SKM-1 (cell line): ENCODE measurements at regions not wholly inside any gene's neighbourhood (a gene's known extent, or its start where the extent isn't known, plus 50 kb on each side); places are given as distances from the start of the nearest gene placed in this dataset.
A peak's percentile ranks its signal among the peaks of the same experiment; 100 is the strongest.
"Not testable (repeated sequence)": the region's sequence is repeated elsewhere in the genome, so short reads cannot be mapped to it uniquely, and the experiment has no call there.

Experiments
- DNase-seq: peaks from one replicate; lab custom pipeline; 2025; ENCODE audit not compliant: unreplicated experiment; lab: John Stamatoyannopoulos, UW

DNA sequence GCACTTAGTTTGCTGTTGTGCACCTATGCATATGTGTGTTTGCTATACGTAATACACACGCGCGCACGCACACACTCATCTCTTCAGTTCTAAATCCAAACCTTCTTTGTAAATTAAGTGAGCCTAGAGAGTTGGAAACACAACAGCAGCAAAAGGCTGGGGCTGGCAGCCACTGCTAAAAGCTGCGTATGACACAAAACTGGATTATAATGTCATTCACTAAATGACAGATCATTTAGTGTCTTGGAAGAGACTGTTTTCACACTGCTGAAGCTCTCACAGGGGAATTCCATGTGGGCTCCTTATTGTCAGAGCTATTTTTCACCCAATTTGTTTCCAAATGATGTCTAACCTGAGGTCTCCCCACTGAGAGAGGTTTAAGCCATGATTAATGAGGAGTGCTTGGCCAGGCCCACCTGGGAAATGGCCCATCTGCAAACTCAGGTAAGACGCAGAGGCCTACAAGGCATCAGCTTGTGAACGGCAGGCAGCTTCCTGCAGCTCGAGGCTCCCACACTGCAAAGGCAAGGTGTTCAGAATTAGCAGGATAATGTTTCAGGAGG is 94.2 kb downstream of the OLIG3 start:
- DNase-seq = no peak

DNA sequence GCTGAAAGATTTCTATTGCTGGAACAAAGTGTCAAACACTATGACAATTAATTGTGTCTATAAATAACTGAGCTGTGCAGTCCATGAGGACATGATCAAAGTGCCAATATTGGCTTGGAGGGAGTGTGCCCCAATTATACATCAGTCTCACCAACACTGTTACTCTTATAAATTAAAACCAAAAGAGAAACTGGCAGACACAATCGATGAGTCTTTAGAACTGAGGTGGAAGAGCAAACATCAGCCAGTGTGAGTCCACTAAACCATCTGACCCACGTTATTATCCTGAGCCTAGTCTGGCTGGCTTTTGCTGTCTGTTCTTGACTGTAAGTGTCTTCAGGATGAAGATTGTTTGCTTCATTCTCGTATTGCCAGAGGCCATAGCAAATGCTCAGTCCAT is 98.9 kb downstream of the OLIG3 start:
- no peak for DNase-seq

DNA sequence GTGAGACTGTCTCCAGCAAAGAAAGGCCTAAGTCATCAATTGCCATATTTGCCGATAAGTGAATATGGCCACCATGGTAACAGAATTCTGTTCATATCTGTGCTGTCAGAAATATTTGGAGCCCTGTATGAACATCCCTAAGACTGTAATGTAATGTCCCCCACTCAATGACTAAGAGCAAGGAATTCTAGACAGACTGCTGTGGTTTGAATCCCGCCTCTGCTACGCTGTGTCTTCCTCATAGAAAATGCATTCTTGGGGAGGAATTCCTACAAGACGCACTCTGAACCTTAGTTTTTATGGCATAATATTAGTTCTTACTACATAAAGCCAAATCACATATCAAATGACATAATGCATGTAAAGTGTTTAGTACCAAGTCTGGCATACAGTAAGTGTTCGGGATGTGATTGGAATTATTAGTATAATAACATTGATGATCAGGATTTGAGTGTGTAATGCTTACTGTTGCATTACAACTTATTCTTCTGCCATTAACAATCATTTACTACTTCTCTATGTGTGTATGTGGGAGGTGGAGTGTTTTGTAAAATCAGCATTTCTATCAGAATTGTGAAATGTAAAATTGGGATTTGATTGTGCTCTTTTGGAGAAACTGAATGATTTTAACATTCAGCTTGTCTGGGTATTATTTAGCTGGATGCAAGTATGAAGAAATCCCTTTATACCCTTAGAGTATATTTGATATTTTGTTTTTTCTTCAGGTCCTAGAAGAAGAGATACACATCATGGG is 103.0 kb downstream of the OLIG3 start:
- DNase-seq = no peak

DNA sequence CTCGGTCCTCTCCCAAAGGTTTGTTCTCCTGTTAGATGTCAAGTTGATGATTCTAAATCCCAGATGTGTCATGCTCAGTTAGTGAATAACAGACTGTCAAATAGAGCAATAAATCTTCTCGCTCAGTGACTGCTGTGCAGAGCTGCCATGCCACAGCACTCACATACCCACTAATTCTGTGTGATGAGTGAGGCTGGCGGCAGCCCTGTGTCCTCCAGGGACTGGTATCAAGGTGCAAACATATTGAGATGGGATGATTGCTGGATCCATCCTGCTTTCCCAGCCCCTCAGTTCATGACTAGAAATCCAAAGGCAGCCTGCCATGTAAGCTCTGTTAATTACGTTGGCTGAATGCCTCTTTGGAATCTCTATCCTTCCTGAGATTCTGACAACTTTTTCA is 103.9 kb downstream of the OLIG3 start:
- DNase-seq = no peak

DNA sequence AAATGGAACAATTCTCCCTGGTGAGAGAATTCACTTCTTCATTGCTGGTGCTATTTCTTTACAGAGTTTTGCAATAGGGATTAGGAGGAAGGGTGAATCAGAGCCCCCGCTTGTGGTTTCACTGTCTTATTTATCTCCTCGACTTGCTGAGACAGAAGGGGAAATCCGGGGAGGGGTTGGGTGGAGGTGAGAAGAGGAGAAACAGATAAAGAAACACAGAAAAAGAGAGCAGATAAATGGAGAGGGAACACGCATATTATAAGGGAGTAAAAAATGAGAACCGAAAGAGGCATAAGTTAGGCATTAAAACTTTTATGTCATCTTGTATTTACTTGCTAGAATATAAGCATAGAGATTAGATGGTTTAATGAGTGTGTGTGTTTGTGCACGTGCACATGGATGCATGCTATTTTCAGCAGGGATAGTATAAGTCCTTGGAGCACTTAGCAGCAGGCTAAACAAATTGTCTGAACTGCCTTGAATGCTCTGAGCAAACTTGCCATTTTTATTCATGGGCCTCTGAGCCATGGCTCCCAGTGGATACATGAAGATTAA is 105.0 kb downstream of the OLIG3 start:
- peak; percentile 86 for DNase-seq

DNA sequence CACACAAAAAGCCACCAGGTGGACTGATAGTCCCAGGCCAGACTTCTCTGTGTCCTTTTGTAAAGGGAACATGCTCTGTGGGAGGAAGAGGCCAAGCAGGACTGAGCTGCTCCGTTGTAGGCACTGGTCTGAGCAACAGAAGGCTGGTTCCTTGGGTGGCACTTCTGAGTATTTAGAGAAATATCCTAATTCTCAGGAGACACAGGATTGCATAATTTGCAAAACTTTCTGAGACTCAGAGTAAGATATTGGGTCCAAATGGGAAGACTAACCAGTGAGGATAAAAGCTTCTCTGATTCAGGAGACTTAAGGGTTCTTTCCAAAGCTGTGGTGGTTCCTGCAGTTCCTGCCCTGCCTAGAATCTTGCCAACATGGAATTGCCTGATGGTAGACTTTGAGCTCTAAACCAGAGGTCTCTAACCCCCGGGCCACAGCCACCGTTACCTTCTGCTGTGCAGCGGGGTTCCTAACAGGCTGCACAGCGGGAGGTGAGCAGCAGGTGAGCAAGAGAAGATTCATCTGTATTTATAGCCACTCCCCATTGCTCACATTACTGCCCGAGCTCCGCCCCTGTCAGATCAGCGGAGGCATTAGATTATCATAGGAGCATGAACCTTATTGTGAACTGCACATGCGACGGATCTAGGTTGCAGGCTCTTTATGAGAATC is 107.0 kb downstream of the OLIG3 start:
- no peak for DNase-seq

DNA sequence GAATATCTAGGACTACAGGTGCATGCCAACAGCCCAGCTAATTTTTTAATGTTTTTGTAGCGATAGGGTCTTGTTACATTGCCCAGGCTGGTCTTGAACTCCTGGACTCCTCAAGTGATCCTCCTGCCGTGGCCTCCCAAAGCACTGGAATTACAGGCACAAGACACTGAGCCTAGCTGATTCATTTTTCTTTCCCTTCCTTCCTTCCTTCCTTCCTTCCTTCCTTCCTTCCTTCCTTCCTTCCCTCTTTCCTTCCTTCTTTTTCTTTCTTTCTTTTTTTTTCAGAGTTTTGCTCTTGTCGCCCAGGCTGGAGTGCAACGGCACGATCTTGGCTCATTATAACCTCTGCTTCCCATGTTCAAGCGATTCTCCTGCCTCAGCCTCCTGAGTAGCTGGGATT is 110.9 kb downstream of the OLIG3 start:
- DNase-seq = not testable (repeated sequence)

DNA sequence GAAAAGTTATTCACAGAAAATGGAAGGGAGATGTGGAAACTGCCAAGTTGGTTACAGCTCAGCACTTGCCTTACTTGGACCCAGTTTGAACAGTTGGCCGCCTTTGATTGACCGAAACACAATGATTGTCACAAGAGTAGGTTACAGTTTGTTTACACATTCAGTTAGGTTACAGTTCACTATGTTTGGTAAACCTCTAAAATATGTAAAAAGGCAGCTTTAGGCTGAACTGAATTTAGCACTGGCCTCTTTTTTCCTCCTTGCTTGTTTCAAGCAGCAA is 116.2 kb downstream of the OLIG3 start:
- DNase-seq = no peak

DNA sequence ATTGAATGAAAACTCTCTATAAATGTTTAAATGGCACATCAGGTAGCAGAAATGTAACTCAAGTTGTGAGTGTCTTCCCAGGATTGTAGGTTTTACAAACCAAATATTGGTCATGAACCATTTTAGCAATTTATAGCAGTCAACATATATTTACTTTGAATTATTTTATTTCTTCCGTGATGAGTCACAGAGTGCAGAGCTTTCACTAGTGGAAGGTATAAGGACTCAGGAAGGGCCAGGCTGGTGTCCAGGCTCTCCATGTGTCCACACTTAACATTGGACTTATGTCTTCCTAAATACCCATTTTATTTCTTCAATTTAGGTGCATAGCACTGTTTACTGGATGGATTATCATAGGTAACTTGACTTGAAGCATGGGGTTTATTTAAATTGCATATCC is 120.9 kb downstream of the OLIG3 start:
- DNase-seq = no peak

DNA sequence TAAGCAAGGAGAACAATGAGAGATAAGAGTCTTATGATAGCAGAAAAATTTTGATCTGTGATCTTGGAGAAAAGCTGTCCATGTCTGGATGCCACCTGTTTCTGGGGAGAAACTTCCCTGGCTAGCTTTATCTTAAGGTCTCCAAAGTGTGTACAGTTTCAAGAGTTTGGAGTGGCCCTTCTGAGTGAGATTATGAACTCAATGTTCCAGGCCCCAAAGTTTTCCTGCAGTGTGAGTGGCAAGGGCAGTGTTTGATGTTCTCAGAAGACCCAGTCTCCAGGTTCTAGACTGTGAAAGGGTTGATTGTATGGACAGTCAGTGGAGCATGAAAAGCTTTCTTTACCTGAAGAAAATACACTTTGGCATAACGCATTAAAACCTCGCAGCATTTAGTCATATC is 121.7 kb downstream of the OLIG3 start:
- DNase-seq = no peak

DNA sequence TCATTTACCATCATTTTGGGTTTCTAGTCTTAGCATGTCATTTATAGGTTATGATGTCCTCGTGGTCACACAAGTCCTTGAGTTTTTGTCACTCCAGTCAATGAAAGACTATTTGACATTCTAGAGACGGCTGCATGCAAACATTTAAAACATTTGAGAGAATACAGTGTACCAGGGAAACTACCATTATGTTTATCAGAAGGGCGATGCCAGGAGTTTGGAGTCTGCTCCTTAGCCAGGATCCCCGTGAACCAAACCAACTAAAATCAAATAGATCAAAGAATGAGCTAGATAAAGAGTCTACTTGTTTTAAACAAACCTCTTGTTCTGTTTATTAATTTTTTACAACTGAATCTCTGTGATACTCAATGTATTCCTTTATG is 122.6 kb downstream of the OLIG3 start:
- DNase-seq = no peak

DNA sequence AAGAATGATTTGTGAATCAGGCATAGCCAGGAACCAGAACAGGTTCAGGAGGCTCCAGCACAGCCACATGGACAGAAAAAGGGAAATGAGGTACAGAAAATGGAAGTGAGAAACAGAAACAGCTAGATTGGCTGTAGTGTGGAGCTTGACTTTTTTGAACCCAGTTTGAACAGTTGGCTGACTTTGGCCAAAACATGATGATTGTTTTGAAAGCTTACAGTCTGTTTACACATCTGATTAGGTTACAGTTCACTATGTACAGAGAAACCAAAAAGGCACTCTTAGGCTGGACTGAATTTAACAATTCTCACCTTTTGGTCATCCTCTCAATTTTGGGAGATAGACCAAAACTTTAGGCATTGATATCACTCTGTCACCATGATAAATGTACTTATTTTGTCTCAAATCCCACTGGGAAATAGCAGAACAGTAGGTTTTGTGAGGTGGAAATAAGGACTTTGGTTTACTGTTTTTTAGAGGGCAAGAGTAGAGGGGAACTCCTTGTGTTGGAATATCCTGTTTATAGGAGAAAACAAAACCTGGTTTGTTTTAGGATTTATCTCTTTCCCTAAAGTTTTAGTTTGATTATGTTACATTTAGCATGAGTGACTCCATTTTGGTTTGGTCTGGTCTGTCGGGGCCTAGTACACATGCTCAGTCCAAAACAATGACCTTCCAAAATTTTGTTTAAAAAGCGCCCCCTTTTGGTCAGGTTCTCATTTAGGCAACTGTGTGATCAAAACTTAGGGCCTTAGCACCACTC is 123.1 kb downstream of the OLIG3 start:
- no peak for DNase-seq

DNA sequence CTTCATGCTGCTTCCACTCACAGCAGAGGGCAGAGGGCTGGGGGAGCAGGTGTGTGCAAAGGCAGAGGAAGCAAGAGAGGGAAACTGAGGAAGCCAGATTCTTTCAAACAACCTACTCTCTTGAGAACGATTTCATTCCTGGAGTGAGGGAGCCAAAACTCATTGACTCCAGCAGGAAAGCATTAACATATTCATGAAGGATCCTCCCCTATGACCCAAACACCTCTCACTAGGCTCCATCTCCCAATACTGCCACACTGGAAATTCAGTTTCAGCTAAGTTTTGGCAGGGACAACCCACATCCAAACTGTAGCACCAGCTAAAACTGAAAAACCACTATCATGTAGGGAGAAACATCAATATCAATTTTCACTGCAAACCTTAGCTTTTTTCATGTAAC is 125.1 kb downstream of the OLIG3 start:
- no peak for DNase-seq

DNA sequence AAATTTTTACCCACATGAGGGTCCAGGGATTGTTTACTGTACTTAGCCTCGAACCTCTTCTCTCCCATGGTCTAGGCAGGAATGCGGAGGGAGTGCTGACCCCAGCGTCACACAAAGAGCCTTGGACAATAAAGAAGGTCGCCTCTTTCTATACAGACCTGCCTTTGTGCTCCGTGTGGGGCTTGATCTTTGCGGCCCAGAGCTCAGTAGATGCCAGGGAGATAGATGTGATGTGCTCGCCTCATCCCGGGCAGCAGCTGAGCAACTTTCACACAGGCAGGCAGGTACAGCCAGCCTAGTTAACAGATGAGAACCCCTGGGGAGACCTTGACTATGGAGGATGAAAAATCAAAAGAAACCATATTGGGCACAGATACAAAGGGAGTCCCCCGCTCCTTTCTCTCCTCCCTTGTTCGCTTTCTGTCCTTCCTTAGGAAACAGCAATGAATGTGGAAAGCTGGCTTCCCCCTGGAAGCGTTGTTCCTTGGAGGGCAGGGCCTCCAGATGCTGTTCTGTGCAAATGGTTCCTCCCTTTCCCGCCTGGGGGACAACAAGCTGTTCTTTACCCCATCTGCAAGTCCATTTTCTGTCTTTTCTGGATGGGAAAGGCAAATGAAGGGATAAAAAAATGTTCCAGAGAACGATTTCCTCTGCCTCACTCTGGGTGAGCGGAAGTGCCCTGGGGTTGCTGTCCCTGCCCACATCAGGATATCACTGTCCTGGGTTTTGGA is 128.3 kb downstream of the OLIG3 start:
- no peak for DNase-seq

DNA sequence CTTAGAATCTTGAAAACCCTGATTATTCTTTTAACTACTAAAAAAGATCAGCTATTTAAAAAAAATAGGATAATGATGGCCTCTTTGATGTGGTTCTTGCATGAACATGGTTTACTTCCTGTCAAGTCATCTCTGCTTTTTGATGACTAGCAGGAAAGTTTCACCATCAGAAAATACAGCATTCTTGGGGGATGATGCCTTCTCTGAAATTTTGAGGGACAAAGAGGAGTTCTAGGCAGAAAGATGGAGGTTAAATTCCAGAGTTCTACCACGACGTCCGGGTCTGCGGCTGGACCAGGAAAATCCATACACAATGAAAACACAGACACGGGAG is 130.4 kb downstream of the OLIG3 start:
- no peak for DNase-seq

DNA sequence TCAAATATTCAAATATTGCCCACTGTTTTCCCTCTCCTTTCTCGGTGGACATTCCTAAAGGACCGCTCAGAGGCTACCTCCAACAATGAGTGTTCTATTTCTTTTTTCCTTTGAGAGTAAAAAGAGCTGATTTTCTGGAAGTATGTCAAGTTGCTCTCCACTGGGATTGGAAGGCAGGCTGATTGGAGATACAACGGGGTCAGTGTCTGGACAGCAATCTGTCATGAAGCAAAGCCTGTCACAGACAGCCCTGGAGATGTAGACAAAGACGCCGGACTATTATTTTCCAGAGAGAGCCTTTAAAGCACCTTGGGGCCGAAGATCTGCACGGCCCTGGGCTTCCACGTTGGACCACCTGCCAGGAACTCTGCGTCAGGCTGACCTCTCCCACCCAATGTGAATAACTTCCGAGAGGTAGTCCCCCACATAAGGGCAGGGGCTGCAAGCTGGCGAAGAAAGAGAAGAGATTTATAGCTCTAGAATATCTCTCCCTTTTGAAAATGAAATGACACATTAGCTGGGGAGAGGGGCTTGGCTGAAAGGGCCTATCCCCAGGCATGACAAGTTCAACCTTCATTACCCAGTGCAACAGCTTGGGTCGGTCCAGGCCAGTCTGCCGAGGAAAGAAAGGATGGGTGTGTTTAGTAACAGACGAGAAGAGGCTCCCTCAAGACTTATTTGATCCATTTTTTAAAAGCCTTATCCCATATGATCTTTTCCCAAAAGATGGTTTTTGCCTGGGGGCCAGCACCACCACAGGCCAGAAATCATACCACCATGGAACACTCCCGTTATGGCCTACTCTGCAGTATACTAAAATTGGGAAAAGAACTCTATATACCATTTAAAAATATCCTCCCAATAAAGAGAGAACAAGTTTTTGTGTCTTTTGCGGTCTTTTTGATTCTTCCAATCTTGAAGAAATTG is 131.1 kb downstream of the OLIG3 start:
- DNase-seq = no peak

DNA sequence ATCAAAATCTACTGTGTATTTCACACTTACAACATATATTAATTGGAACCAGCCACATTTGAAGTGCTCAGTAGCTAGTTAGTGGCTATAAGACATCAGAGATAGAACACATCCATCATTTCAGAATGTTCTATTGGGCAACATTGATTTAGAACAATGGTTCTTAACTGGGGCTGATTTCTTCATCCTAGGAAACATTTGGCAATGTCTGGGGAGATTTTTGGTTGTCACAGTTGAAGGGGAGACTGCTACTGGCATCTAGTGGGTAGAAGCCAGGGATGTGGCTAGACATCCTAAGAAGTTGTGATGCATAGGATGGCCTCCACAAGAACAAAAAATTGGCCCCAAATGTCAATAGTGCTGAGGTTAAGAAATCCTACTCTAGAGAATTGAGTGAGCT is 132.5 kb downstream of the OLIG3 start:
- no peak for DNase-seq

DNA sequence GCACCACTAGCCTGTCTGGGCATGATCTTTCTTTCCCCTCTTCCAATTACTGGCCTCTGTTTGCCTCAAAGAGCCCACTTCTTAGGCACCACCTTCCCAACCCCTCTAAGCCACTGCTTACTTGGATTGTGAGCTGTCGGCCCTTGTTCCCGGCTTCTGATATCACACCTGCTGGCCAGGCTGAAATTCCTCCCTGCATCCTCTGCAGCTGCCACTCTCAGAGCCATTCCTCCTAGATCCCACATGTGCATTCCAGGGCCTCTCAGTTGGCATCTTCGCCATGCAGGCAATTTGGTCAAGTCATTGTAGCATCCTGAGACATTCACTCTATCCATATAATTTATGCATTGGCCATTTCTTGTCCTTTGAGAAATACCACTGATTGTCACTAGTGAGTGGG is 135.9 kb downstream of the OLIG3 start:
- no peak for DNase-seq

DNA sequence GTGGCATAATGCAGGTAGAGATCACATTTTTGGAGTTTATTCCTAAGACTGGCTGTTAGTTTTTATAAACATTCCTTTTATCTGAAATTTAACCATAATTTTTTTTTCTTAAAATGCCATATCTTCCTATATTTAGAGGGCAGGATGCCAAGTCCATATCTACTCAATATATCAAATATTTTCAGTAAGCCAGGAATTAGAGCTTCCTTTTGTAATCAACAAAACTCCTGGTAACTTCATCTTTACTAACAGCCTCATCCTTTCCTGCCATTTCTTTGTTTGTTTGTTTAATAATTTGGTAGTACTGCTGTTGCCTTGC is 136.3 kb downstream of the OLIG3 start:
- no peak for DNase-seq

DNA sequence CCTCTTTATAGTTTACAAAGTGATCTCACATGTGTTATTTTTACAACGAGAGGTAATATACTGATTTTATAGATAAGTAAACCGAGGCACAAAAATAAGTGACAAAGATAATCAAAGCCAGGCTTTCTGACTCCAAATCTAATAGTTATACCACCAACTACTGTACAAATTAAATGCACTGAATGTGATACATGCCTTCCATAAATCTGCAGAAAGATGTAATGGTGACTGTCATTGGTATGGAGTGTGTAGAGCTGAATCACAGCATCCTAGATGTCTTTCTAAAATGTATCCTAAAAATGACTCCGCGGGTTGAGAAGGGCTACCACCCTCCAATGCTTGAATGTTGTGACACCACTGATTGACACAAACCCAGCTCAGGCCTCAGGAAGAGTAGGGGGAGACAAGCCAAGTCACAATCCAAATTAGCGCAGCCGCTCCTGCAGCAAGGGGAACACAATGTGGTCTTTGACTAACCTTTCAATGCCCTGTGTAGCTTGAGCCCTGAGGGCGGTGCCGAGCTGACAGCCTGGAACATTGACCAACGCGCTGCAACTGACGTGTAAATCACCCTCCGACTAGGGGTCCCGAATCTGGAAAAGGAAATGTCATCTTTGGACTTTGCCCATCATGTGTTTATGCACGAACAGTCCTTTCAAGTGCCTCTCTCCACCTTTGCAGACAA is 136.8 kb downstream of the OLIG3 start:
- no peak for DNase-seq
